BLaER1 treated with 17β-estradiol and CSF1 and Interleukin-3, amounts not matched to agents 10 nM and 100 nM (cell line): ENCODE measurements at regions not wholly inside any gene's neighbourhood (a gene's known extent, or its start where the extent isn't known, plus 50 kb on each side); places are given as distances from the start of the nearest gene placed in this dataset.
A peak's percentile ranks its signal among the peaks of the same experiment; 100 is the strongest.

Source experiments
- H3K27ac ChIP-seq, 11 experiments: shearing (Covaris generic); formaldehyde crosslinking; 2 replicates each; pipeline ENCODE4 v1.8.1; 2022
- H3K27me3 ChIP-seq, 11 experiments: shearing (Covaris generic); formaldehyde crosslinking; 2 replicates each; pipeline ENCODE4 v1.8.1; 2022
- H3K36me3 ChIP-seq, 11 experiments: shearing (Covaris generic); formaldehyde crosslinking; 2 replicates each; pipeline ENCODE4 v1.8.1; 2022
- H3K4me1 ChIP-seq, 10 experiments: shearing (Covaris generic); formaldehyde crosslinking; 2 replicates each; pipeline ENCODE4 v1.8.1; 2022
- H3K4me2 ChIP-seq, 11 experiments: shearing (Covaris generic); formaldehyde crosslinking; 2 replicates each; pipeline ENCODE4 v1.8.1; 2022
- H3K4me3 ChIP-seq, 10 experiments: shearing (Covaris generic); formaldehyde crosslinking; 2 replicates each; pipeline ENCODE4 v1.8.1; 2022
- H3K9ac ChIP-seq, 11 experiments: shearing (Covaris generic); formaldehyde crosslinking; 2 replicates each; pipeline ENCODE4 v1.8.1; 2022
- H3K9me3 ChIP-seq, 11 experiments: shearing (Covaris generic); formaldehyde crosslinking; replicated peaks in 1 of 11; 2 replicates each; pipeline ENCODE4 v1.8.1; 2022
- H4K20me1 ChIP-seq, 11 experiments: shearing (Covaris generic); formaldehyde crosslinking; 2 replicates each; pipeline ENCODE4 v1.8.1; 2022
- Cebpa-rat ChIP-seq, 11 experiments: shearing (Covaris generic); IDR thresholded peaks; 2 replicates each; pipeline ENCODE4 v1.8.1; 2022

DNA sequence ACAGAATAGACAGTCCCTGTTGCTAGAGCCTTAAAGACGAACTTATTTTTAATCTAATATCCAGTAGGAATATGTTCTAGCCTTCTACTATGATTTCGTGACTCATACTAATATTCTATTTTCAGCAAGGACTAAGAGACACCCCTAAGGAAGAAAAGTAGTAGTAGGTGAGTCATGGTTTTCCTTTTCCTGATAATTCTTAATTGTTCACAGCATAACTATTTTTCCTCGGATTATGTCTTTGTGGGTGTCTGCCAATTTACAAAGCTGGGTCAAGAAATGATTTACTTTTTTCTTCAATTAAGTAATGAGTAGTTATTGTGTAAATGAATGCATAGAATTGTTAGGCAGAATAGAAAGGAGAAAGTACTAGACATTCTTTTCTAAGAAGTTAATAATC is 292.2 kb downstream of the TOX3 start:
- H3K4me1 ChIP-seq = peaks cover 0 to 8% (median 0%) of the 10 kb centered on the region in 10 experiments; a peak in 1 of 20 replicates
- H3K27ac ChIP-seq = no peak overlapping the region
- no peak overlapping the region for H3K4me3 ChIP-seq
- TF ChIP-seq Cebpa-rat (IDR thresholded peaks at IDR 0.05) = no peak
- H3K27me3 ChIP-seq = no peaks in the 10 kb centered on the region
- no peaks in the 10 kb centered on the region for H4K20me1 ChIP-seq
- H3K9ac ChIP-seq = no peak overlapping the region
- no peaks in the 10 kb centered on the region for H3K9me3 ChIP-seq
- H3K36me3 ChIP-seq = no peaks in the 10 kb centered on the region
- no peak overlapping the region for H3K4me2 ChIP-seq

DNA sequence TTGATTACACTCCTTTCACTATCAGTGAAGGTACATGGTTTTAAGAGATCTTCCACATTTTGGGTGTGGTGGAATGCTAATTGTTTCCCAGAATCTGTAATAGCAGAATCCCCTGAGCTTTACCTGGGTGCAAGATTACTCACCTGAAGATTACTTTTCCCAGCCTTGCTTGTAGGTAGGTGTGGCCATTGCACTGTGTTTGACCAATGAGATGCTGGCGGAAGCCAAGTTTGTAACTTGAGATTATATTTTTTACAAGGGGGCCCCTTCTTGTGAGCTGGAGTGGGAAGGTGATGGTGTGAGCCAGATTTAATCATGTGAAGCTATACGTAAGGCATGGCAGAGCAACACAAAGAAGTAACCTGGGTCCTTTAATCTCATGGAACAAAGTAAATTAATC is 294.3 kb downstream of the TOX3 start:
- H3K4me3 ChIP-seq = no peak overlapping the region
- H3K36me3 ChIP-seq = no peaks in the 10 kb centered on the region
- peaks cover 2 to 8% (median 6%) of the 10 kb centered on the region in 11 experiments; a peak in 15 of 22 replicates for H3K9me3 ChIP-seq
- peaks cover 0 to 8% (median 0%) of the 10 kb centered on the region in 10 experiments; a peak in 1 of 20 replicates for H3K4me1 ChIP-seq
- no peaks in the 10 kb centered on the region for H4K20me1 ChIP-seq
- TF ChIP-seq Cebpa-rat (IDR thresholded peaks at IDR 0.05) = no peak
- H3K27ac ChIP-seq = no peak overlapping the region
- no peak overlapping the region for H3K9ac ChIP-seq
- H3K27me3 ChIP-seq = no peaks in the 10 kb centered on the region
- no peak overlapping the region for H3K4me2 ChIP-seq

GRCh38 chr16:52251495-52251894 is 295.4 kb downstream of the TOX3 start:
- H3K27me3 ChIP-seq = no peaks in the 10 kb centered on the region
- no peaks in the 10 kb centered on the region for H3K36me3 ChIP-seq
- peak overlapping the region in 1 of 11 experiments; percentile 17; a peak in 1 of 22 replicates for H3K4me2 ChIP-seq
- H3K4me1 ChIP-seq = peaks cover 0 to 8% (median 0%) of the 10 kb centered on the region in 10 experiments; a peak in 1 of 20 replicates
- H4K20me1 ChIP-seq = no peaks in the 10 kb centered on the region
- no peak for TF ChIP-seq Cebpa-rat (IDR thresholded peaks at IDR 0.05)
- no peak overlapping the region for H3K27ac ChIP-seq
- H3K4me3 ChIP-seq = no peak overlapping the region
- H3K9ac ChIP-seq = no peak overlapping the region
- peaks cover 6 to 18% (median 12%) of the 10 kb centered on the region in 11 experiments; a peak in 17 of 22 replicates for H3K9me3 ChIP-seq

- H3K4me3 ChIP-seq = no peak overlapping the region
- H3K36me3 ChIP-seq = no peaks in the 10 kb centered on the region
- no peaks in the 10 kb centered on the region for H3K27me3 ChIP-seq
- H3K4me2 ChIP-seq = no peak overlapping the region
- H3K9ac ChIP-seq = no peak overlapping the region
- no peaks in the 10 kb centered on the region for H4K20me1 ChIP-seq
- TF ChIP-seq Cebpa-rat (IDR thresholded peaks at IDR 0.05) = no peak
- H3K4me1 ChIP-seq = peaks cover 0 to 8% (median 0%) of the 10 kb centered on the region in 10 experiments; a peak in 1 of 20 replicates
- no peak overlapping the region for H3K27ac ChIP-seq
- H3K9me3 ChIP-seq = peaks cover 6 to 22% (median 15%) of the 10 kb centered on the region in 11 experiments; a peak in 17 of 22 replicates
These were observed 299.2 kb downstream of the TOX3 start for GRCh38 chr16:52247737-52248136.

DNA sequence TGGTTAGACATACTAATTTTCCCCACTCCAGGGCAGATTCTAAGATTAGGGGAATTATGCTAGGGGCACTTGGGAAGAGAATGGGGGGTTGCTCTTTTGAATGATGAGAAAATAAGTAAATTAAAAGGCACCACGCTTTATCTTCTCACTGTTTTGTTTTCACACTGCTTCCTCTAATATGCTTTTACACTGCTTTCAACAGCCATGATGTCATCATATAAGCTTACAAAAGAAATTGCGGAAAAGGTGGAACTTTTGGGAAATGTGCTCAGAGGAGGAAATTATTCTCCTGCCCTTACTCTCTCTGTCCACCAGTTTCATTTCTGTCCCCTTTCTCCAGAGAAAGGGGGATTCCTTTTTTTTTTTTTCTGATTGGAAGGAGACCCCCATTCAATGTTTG is 308.2 kb downstream of the TOX3 start:
- Histone ChIP-seq H4K20me1 (no peaks in the 10 kb centered on the region; a peak in 1 of 22 replicates), H3K36me3 (no peaks in the 10 kb centered on the region), H3K27ac (no peak overlapping the region), H3K9me3 (no peaks in the 10 kb centered on the region), H3K9ac (no peak overlapping the region), H3K4me3 (no peak overlapping the region), H3K4me1 (0 out of 20 replicates have a peak, but pooled peaks cover 0 to 7% (median 0%) of the 10 kb centered on the region in 10 experiments), H3K27me3 (no peaks in the 10 kb centered on the region), H3K4me2 (no peak overlapping the region)
- no peak for TF ChIP-seq Cebpa-rat (IDR thresholded peaks at IDR 0.05)

DNA sequence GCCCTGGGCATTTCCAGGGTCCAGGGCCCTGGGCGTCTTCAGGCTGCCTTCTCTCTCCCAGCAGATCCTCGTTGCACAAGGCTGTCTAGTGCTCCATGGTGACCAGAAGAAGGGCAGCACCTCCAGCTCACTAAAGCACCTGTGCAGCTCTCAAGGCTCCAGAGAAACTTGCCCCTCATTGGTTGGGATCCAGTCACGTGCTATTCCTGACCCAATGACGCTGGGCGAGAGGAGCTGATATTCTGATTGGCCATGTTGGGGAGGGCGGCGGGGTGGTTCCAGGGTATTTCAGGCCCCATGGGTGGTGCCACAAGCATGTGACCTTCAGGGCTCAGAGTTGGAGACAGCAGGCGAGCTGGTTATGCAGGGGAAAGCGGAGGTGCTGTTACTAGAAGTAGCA is 309.1 kb downstream of the TOX3 start:
- H3K4me1 ChIP-seq = 0 out of 20 replicates have a peak, but pooled peaks cover 0 to 7% (median 0%) of the 10 kb centered on the region in 10 experiments
- no peaks in the 10 kb centered on the region for H3K9me3 ChIP-seq
- H3K4me3 ChIP-seq = no peak overlapping the region
- no peaks in the 10 kb centered on the region for H3K36me3 ChIP-seq
- no peak overlapping the region for H3K27ac ChIP-seq
- no peak overlapping the region for H3K4me2 ChIP-seq
- TF ChIP-seq Cebpa-rat (IDR thresholded peaks at IDR 0.05) = no peak
- H3K27me3 ChIP-seq = no peaks in the 10 kb centered on the region
- no peaks in the 10 kb centered on the region; a peak in 1 of 22 replicates for H4K20me1 ChIP-seq
- no peak overlapping the region for H3K9ac ChIP-seq

DNA sequence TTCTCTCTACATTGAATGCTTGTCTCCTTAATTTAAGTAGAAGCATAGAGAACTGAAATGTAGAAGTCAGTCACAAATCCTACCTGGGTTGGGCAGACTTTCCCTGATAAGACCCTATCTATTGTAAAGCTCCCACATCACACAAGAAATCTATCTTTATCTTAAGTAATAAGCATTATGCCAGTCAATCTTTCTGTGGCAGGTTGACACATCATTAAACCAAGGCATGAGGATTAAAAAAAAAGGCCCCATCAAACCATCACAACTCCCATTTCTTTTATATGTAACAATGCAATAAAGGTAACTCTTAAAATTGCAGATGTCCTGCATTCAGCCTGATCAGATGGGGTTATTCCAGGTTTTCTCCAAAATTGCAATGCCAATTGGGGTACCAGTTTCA is 311.8 kb downstream of the TOX3 start:
- Histone ChIP-seq H3K36me3 (no peaks in the 10 kb centered on the region), H3K4me1 (0 out of 20 replicates have a peak, but pooled peaks cover 0 to 7% (median 0%) of the 10 kb centered on the region in 10 experiments), H3K4me3 (no peak overlapping the region), H3K27ac (no peak overlapping the region), H3K4me2 (no peak overlapping the region), H3K27me3 (no peaks in the 10 kb centered on the region), H3K9ac (no peak overlapping the region), H4K20me1 (no peaks in the 10 kb centered on the region; a peak in 1 of 22 replicates), H3K9me3 (no peaks in the 10 kb centered on the region)
- no peak for TF ChIP-seq Cebpa-rat (IDR thresholded peaks at IDR 0.05)

- no peaks in the 10 kb centered on the region for H3K27me3 ChIP-seq
- H3K4me1 ChIP-seq = 0 out of 20 replicates have a peak, but pooled peaks cover 0 to 7% (median 0%) of the 10 kb centered on the region in 10 experiments
- no peaks in the 10 kb centered on the region; a peak in 1 of 22 replicates for H4K20me1 ChIP-seq
- no peak overlapping the region for H3K9ac ChIP-seq
- H3K36me3 ChIP-seq = no peaks in the 10 kb centered on the region
- H3K9me3 ChIP-seq = no peaks in the 10 kb centered on the region
- no peak overlapping the region for H3K27ac ChIP-seq
- H3K4me2 ChIP-seq = no peak overlapping the region
- TF ChIP-seq Cebpa-rat (IDR thresholded peaks at IDR 0.05) = no peak
- no peak overlapping the region for H3K4me3 ChIP-seq
These were observed 312.3 kb downstream of the TOX3 start for GRCh38 chr16:52234626-52235025.

DNA sequence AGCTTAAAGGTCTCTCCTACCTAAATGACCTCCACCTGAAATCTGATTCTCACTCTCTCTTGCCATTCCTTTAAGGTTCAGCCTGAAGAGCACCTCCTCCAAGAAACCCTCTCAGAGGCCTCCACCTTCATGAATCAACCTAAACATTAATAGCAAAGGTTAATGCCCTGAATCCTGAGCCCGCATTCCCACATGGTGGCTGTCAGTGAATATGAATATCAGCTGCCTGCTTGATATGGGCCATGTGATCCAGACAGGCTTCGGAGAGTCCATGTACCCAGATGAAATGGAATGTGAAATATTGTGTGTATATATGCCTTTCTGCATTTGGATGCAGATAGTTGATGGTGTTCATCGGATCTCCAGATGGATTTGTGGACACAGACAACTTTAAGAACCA is 317.5 kb downstream of the TOX3 start:
- TF ChIP-seq Cebpa-rat (IDR thresholded peaks at IDR 0.05) = no peak
- Histone ChIP-seq H3K4me1 (no peaks in the 10 kb centered on the region), H3K36me3 (no peaks in the 10 kb centered on the region), H3K4me3 (no peak overlapping the region), H3K9ac (no peak overlapping the region), H3K4me2 (no peak overlapping the region), H3K27ac (no peak overlapping the region), H3K27me3 (no peaks in the 10 kb centered on the region), H4K20me1 (no peaks in the 10 kb centered on the region), H3K9me3 (peaks cover 0 to 4% (median 0%) of the 10 kb centered on the region in 11 experiments; a peak in 1 of 22 replicates)

DNA sequence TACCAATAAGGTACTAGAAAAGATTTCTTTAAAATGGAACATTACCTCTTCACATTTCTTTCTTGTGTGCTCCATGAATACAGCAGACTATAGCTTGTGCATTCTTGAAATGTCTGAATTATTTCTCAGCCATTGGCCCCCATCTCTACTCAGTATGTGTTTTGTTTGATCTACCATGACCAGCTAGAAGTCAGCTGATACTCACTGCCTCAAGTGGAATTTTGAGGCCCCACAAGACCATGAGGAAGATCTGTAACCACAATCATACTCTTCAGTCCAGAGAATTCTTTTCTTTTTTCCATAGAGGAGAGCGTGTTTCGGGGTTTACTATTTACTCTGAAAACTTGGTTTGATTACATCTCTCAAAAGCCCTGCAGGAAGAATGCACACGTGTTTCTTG is 319.1 kb downstream of the TOX3 start:
- no peak overlapping the region for H3K4me3 ChIP-seq

More for the DNA sequence above, 319.1 kb downstream of the TOX3 start:
- no peaks in the 10 kb centered on the region for H3K27me3 ChIP-seq
- H3K9ac ChIP-seq = no peak overlapping the region
- H3K4me2 ChIP-seq = no peak overlapping the region
- no peak for TF ChIP-seq Cebpa-rat (IDR thresholded peaks at IDR 0.05)
- H3K36me3 ChIP-seq = no peaks in the 10 kb centered on the region
- no peaks in the 10 kb centered on the region for H3K4me1 ChIP-seq
- peaks cover 0 to 4% (median 0%) of the 10 kb centered on the region in 11 experiments; a peak in 1 of 22 replicates for H3K9me3 ChIP-seq
- no peak overlapping the region for H3K27ac ChIP-seq
- H4K20me1 ChIP-seq = no peaks in the 10 kb centered on the region
